Heart left ventricle (tissue), 16 donors: ENCODE measurements at regions not wholly inside any gene's neighbourhood (a gene's known extent, or its start where the extent isn't known, plus 50 kb on each side); places are given as distances from the start of the nearest gene placed in this dataset.
"Not testable (repeated sequence)": the region's sequence is repeated elsewhere in the genome, so short reads cannot be mapped to it uniquely, and the experiment has no call there.

Source experiments
- ATAC-seq, 4 donors: fragments of 200-7000 bp; cut with Tn5 transposase; one replicate each; pipeline ENCODE4 v1.9.1; 2020 to 2022; ENCODE audit warnings: moderate library complexity in 4 of 4, mild to moderate bottlenecking in 3 of 4, moderate number of reproducible peaks in 1 of 4
- DNase-seq, 5 donors: peaks; one replicate each; pipeline ENCODE4 v3.0.0-alpha.2; 2020
- H3K27ac ChIP-seq, 12 donors: fragments of 200-600 bp; sonication (generic) in 4 of 12; one replicate each; pipeline versions ENCODE4 v1.5.0 to v1.8.0; 2016 to 2022; ENCODE audit warnings: mild to moderate bottlenecking in 2 of 12
- H3K27me3 ChIP-seq, 9 donors: fragments of 200-600 bp; sonication (generic) in 2 of 9; one replicate each; pipeline versions ENCODE4 v1.5.1 to v1.8.0; 2016 to 2022; ENCODE audit warnings: mild to moderate bottlenecking in 3 of 9
- H3K36me3 ChIP-seq, 9 donors: fragments of 200-600 bp; sonication (generic) in 2 of 9; one replicate each; pipeline versions ENCODE4 v1.5.0 to v1.8.0; 2018 to 2022; ENCODE audit warnings: mild to moderate bottlenecking in 2 of 9
- H3K4me1 ChIP-seq, 12 donors: fragments of 200-600 bp; sonication (generic) in 4 of 12; one replicate each; pipeline versions ENCODE4 v1.5.0 to v1.8.0; 2016 to 2022; ENCODE audit warnings: mild to moderate bottlenecking in 3 of 12
- H3K4me3 ChIP-seq, 12 donors: fragments of 200-600 bp; sonication (generic) in 4 of 12; one replicate each; pipeline versions ENCODE4 v1.5.0 to v1.8.0; 2017 to 2022; ENCODE audit warnings: mild to moderate bottlenecking in 9 of 12, moderate library complexity in 4 of 12
- H3K9me3 ChIP-seq, 12 donors: fragments of 200-600 bp; sonication (generic) in 4 of 12; one replicate each; pipeline versions ENCODE4 v1.5.0 to v1.8.0; 2016 to 2022; ENCODE audit warnings: mild to moderate bottlenecking in 1 of 12
- POLR2A ChIP-seq, 2 donors: fragments of 450-650 bp; IDR thresholded peaks; one replicate each; pipeline ENCODE4 v1.6.1; 2017; ENCODE audit warnings: antibody characterized with exemption in 2 of 2, mild to moderate bottlenecking in 2 of 2, moderate library complexity in 2 of 2
- WGBS, 4 donors: extraction: QIAGEN DNeasy Blood & Tissue Kit in 2 of 4; methylation state at CpG; one replicate each; pipeline versions ENCODE4 v1.1.5 to v1.1.7; 2013 to 2018; 5-methylcytosine and 5-hydroxymethylcytosine counted together
- intact Hi-C, 10 donors: fragments of 100-400 bp; cut with DNase I; formaldehyde crosslinking; loops; one replicate each; pipeline versions ENCODE4 v1.11.1 to v1.14.2; 2022
- TF ChIP-seq, protein P1 (sequence below), 12 donors: fragments of 200-600 bp; sonication (generic) in 4 of 12; IDR thresholded peaks; one replicate each; pipeline versions ENCODE4 v1.5.0 to v1.8.0; 2018 to 2022; ENCODE audit warnings: antibody characterized with exemption in 12 of 12, mild to moderate bottlenecking in 5 of 12
- donor health status: ischemic (EF 13 %, LVEDD 7.1; RV severe dilation, severe dysfunction).
- donor health status: healthy with polysubstance abuse.
- donor health status: DM: no; HTN: yes; CAD: no.
- donor health status: DM: no; HTN: no; CAD: no.
- donor health status: ischemic (EF 25% LVEDD 6.9; RV normal size, moderate dysfunction).
- donor health status: ischemic (EF 25% LVEDD 5.7; RV mildly dilated, moderate dysfunction).
- donor health status: healthy.
- donor health status: DM: yes; HTN: yes; CAD: no.
- donor health status: ischemic (EF 35%, LVEDD 5.7; RV mildly dilated, moderate dysfunction).
- donor health status: nonischemic (EF 11% LVEDD 7.7; RV severe dilation, severe dysfunction).
- donor health status: DM: yes; HTN: yes; CAD: no.
- donor health status: PGD.
- donor health status: ischemic (EF 29% LVEDD 5.4; RV normal size, mild dysfunction).
- donor health status: nonischemic (EF 23%, LVEDD 6.1; RV moderate dilation, normal function).

DNA sequence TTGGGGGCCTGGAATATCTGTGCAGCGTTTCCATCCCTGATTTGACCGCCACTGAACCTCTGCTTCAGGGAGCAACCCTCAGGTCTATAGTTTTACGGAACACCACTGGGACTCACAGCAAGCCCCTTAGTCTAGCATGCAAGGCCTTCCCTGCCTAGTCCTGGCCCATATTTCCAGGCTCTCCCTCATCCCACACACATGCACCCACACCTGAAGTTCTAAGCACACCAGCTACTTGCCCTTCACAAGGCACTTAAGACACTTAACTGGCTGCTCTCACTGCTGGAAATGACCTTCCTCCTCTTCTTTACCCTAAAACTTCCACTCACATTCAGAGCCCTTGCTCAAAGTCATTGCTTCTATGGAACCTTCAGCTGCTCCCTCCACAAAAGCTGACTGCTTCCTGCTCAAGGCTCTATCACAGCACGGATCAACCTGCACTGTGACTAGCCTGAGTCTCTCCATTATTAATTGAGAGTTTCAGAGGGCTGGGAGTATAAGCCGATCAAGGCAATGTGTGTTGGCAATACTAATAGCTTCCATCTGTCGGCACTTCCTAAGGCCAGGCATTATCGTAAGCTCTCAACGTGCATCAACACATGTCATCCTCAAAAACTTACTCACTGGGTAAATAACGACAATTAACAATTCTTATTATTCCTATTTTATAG, 84.3 kb downstream of the RRAGC start:
- Histone ChIP-seq H3K4me1 (no peaks in the 10 kb centered on the region), H3K27me3 (peaks cover 0 to 38% (median 10%) of the 10 kb centered on the region in 9 donors), H3K4me3 (no peak overlapping the region), H3K9me3 (no peaks in the 10 kb centered on the region), H3K36me3 (no peaks in the 10 kb centered on the region), H3K27ac (no peak overlapping the region)
- intact Hi-C loops, result no loop called here
- WGBS, 4 donors, result 84 to 89% (median 87%) methylated on average over 9 of the region's 9 CpGs
- TF ChIP-seq, protein P1, sequence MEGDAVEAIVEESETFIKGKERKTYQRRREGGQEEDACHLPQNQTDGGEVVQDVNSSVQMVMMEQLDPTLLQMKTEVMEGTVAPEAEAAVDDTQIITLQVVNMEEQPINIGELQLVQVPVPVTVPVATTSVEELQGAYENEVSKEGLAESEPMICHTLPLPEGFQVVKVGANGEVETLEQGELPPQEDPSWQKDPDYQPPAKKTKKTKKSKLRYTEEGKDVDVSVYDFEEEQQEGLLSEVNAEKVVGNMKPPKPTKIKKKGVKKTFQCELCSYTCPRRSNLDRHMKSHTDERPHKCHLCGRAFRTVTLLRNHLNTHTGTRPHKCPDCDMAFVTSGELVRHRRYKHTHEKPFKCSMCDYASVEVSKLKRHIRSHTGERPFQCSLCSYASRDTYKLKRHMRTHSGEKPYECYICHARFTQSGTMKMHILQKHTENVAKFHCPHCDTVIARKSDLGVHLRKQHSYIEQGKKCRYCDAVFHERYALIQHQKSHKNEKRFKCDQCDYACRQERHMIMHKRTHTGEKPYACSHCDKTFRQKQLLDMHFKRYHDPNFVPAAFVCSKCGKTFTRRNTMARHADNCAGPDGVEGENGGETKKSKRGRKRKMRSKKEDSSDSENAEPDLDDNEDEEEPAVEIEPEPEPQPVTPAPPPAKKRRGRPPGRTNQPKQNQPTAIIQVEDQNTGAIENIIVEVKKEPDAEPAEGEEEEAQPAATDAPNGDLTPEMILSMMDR (IDR thresholded peaks at IDR 0.05), result no peak
- TF ChIP-seq POLR2A (IDR thresholded peaks at IDR 0.05), result no peak
- DNase-seq (no peak), ATAC-seq (no peak)

DNA sequence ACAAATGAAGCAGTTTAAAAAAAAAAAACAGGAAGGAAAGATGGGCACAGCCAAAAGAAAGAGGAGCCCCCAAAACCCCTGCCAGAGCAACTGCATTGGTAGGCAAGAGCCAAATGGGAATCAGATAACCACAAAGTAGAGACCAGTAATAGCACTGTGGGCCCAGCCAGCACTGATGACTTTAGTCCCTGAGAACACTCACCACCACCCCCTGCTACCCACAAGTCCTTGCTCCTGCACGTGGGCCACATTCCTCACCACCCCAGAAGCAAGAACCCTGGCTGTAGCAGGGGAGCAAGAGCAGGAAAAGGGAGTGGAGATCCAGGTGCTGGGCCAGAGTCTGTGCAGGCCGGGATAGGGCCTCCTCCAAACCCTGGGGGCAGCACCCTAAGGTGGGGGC, 86.1 kb downstream of the RRAGC start:
- no peaks in the 10 kb centered on the region for H3K4me1 ChIP-seq
- peaks cover 0 to 23% (median 3%) of the 10 kb centered on the region in 9 donors for H3K27me3 ChIP-seq
- ATAC-seq (no peak), DNase-seq (no peak)
- H3K9me3 ChIP-seq, result no peaks in the 10 kb centered on the region
- TF ChIP-seq POLR2A (IDR thresholded peaks at IDR 0.05), result no peak
- TF ChIP-seq, protein P1 (IDR thresholded peaks at IDR 0.05), result no peak
- WGBS, 4 donors, result 48 to 55% (median 54%) methylated on average over 2 of the region's 2 CpGs
- intact Hi-C loops, result no loop called here
- H3K4me3 ChIP-seq, result no peak overlapping the region
- H3K36me3 ChIP-seq, result no peaks in the 10 kb centered on the region
- H3K27ac ChIP-seq, result no peak overlapping the region

DNA sequence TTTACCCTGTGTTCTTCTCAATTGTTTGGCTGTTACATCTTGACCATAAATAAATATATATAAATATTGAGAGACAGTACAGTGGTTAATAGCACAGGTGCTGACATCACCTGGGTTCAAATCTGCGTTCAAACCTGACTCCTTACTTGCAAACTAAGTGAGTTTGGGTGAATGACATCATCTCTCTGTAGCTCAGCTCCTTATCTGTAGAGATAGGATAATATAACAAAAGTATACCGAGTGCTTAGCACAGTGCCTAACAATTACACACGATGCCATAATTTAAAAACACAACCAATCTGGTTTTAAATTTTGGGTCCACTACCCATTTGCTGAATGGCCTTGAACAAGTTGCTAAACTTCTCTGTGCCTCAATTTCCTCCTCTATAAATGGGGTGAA, 86.6 kb downstream of the RRAGC start:
- intact Hi-C loops, result no loop called here

GRCh38 chr1:38772026-38772425, 87.5 kb downstream of the RRAGC start:
- Histone ChIP-seq H3K4me1 (no peaks in the 10 kb centered on the region), H3K9me3 (no peaks in the 10 kb centered on the region), H3K36me3 (no peaks in the 10 kb centered on the region), H3K4me3 (no peak overlapping the region), H3K27ac (no peak overlapping the region), H3K27me3 (peaks cover 0 to 16% (median 0%) of the 10 kb centered on the region in 9 donors)
- intact Hi-C loops, result no loop called here
- WGBS, 4 donors, result 50 to 67% (median 57%) methylated on average over 4 of the region's 4 CpGs
- TF ChIP-seq POLR2A (IDR thresholded peaks at IDR 0.05), result no peak
- TF ChIP-seq, protein P1 (IDR thresholded peaks at IDR 0.05), result no peak
- no peak for ATAC-seq
- no peak for DNase-seq

More for the DNA sequence above, 86.6 kb downstream of the RRAGC start:
- Histone ChIP-seq H3K9me3 (no peaks in the 10 kb centered on the region), H3K27ac (no peak overlapping the region), H3K27me3 (peaks cover 0 to 18% (median 3%) of the 10 kb centered on the region in 9 donors), H3K36me3 (no peaks in the 10 kb centered on the region), H3K4me3 (no peak overlapping the region), H3K4me1 (no peaks in the 10 kb centered on the region)
- DNase-seq (no peak), ATAC-seq (no peak)
- WGBS, 4 donors, result 57 to 67% (median 61%) methylated on average over 3 of the region's 3 CpGs
- TF ChIP-seq, protein P1 (IDR thresholded peaks at IDR 0.05), result no peak
- TF ChIP-seq POLR2A (IDR thresholded peaks at IDR 0.05), result no peak

- H3K36me3 ChIP-seq, H3K9me3 ChIP-seq, intact Hi-C loops, ATAC-seq, DNase-seq, H3K4me1 ChIP-seq, H3K4me3 ChIP-seq, H3K27ac ChIP-seq: not testable (repeated sequence)
- H3K27me3 ChIP-seq, result peaks cover 0 to 27% (median 0%) of the 10 kb centered on the region in 9 donors
- WGBS, 4 donors, result 92 to 99% (median 94%) methylated on average over 3 to 4 of the region's 5 CpGs
Observed at GRCh38 chr1:38770516-38771173, 88.9 kb downstream of the RRAGC start.
